ENCODE measurements at regions not wholly inside any gene's neighbourhood (a gene's known extent, or its start where the extent isn't known, plus 50 kb on each side); places are given as distances from the start of the nearest gene placed in this dataset.

- peaks cover 0 to 7% (median 2%) of the 10 kb centered on the region in 4 experiments; a peak in 2 of 7 replicates for H3K4me1 ChIP-seq (replicated peaks in 1 of 4; ENCODE audit: control insufficient read depth in 3 of 4, insufficient read depth in 4 of 4, low read length in 3 of 4)
- WGBS, 2 experiments (ENCODE audit: extremely low coverage in 1 of 2, insufficient coverage in 1 of 2, insufficient read length in 1 of 2, insufficient replicate concordance in 2 of 2, low coverage in 1 of 2, low lambda C conversion rate in 2 of 2, missing lambda C conversion rate in 1 of 2), result 80% methylated on average over 5 of the region's 5 CpGs; no CpG with 5 or more reads in 1 of the 2 experiments
- no peak overlapping the region for H3K18ac ChIP-seq (ENCODE audit: extremely low read depth, low read length)
- no peak overlapping the region for H3K27ac ChIP-seq (ENCODE audit: low read depth, low read length)
- no peak overlapping the region for H4K5ac ChIP-seq (ENCODE audit: insufficient read length, low read depth, low read length)
- H3K36me3 ChIP-seq (ENCODE audit: control insufficient read depth in 2 of 4, insufficient read depth in 4 of 4, low read length in 3 of 4), result no peaks in the 10 kb centered on the region
- H4K8ac ChIP-seq (ENCODE audit: extremely low read depth, insufficient read depth, low read length), result no peak overlapping the region
- no peaks in the 10 kb centered on the region for H4K20me1 ChIP-seq (replicated peaks in 1 of 2; ENCODE audit: control insufficient read depth in 1 of 2, insufficient read depth in 2 of 2, low read length in 2 of 2)
- no peak overlapping the region for H3K4me2 ChIP-seq (ENCODE audit: insufficient read depth in 1 of 2, low read depth in 2 of 2, low read length in 2 of 2)
- H3K14ac ChIP-seq (ENCODE audit: insufficient read length), result no peak overlapping the region
- no peak overlapping the region for H2BK15ac ChIP-seq (ENCODE audit: low read length)
- no peak overlapping the region for H3K4ac ChIP-seq (replicated peaks; ENCODE audit: insufficient read length, low read depth, low read length)
- H4K91ac ChIP-seq (replicated peaks; ENCODE audit: insufficient read length, low read length), result no peak overlapping the region
- FAIRE-seq (no peak), DNase-seq (ENCODE audit: low read depth in 1 of 2, low spot score in 2 of 2) (no peak)
- H2BK5ac ChIP-seq (ENCODE audit: low read depth, low read length), result no peak overlapping the region
- H3K56ac ChIP-seq (replicated peaks; ENCODE audit: insufficient read length, low read depth, low read length), result no peak overlapping the region
- H2BK20ac ChIP-seq (ENCODE audit: low read length), result no peak overlapping the region
- peaks cover 9 to 20% (median 15%) of the 10 kb centered on the region in 4 experiments; a peak in 5 of 7 replicates for H3K27me3 ChIP-seq (replicated peaks in 1 of 4; ENCODE audit: control insufficient read depth in 3 of 4, extremely low read depth in 1 of 4, insufficient read depth in 3 of 4, low read length in 3 of 4)
- no peak overlapping the region for H3K23ac ChIP-seq (ENCODE audit: insufficient read length)
- CTCF ChIA-PET (ENCODE audit: partially characterized antibody), result no interaction called here
- no peak overlapping the region for H2BK120ac ChIP-seq (replicated peaks; ENCODE audit: low read depth, low read length)
- H2AFZ ChIP-seq (ENCODE audit: low read length), result no peak overlapping the region
- H3K4me3 ChIP-seq (ENCODE audit: extremely low read depth in 1 of 4, insufficient read depth in 2 of 4, low read depth in 3 of 4, low read length in 4 of 4), result no peak overlapping the region
- no peaks in the 10 kb centered on the region for H3K23me2 ChIP-seq (ENCODE audit: low read depth, low read length)
- H3K9ac ChIP-seq (replicated peaks in 1 of 4; ENCODE audit: extremely low read depth in 1 of 4, low read depth in 3 of 4, low read length in 3 of 4), result no peak overlapping the region
- H2AK5ac ChIP-seq (ENCODE audit: low read depth, low read length), result no peak overlapping the region
- POLR2A ChIA-PET (ENCODE audit: partially characterized antibody), result no interaction called here
- no peaks in the 10 kb centered on the region for H3K79me2 ChIP-seq (ENCODE audit: control insufficient read depth in 1 of 2, insufficient read depth in 2 of 2, low read length in 2 of 2)
- H3K79me1 ChIP-seq (ENCODE audit: low read depth, low read length), result no peaks in the 10 kb centered on the region
- H2BK12ac ChIP-seq (ENCODE audit: low read depth, low read length), result no peak overlapping the region
- no peaks in the 10 kb centered on the region; a peak in 1 of 4 replicates for H3K9me3 ChIP-seq (ENCODE audit: insufficient read depth in 2 of 2, low read depth in 1 of 2, low read length in 1 of 2)
- no peak for TF ChIP-seq TBP (IDR thresholded peaks at IDR 0.05; ENCODE audit: low read depth, low read length)
- no peak for TF ChIP-seq SIRT6 (IDR thresholded peaks at IDR 0.05; ENCODE audit: low read length)
- no peak for TF ChIP-seq YY1 (IDR thresholded peaks at IDR 0.05; ENCODE audit: low read depth, low read length)
- TF ChIP-seq CREB1 (IDR thresholded peaks at IDR 0.05), result no peak
- no peak for TF ChIP-seq ASH2L (IDR thresholded peaks at IDR 0.05; ENCODE audit: low read length)
Measured at GRCh38 chr18:28284132-28284531, 107.2 kb upstream of the CDH2 start.
